ENCODE measurements at regions not wholly inside any gene's neighbourhood (a gene's known extent, or its start where the extent isn't known, plus 50 kb on each side); places are given as distances from the start of the nearest gene placed in this dataset.
"Not testable (repeated sequence)": the region's sequence is repeated elsewhere in the genome, so short reads cannot be mapped to it uniquely, and the experiment has no call there.

GRCh38 chrX:65971151-65971550, 68.7 kb downstream of the VSIG4 start:
- peaks cover 0 to 8% of the 10 kb centered on the region in 2 donors for H3K27me3 ChIP-seq
- H3K27ac ChIP-seq = no peak overlapping the region
- no peaks in the 10 kb centered on the region for H3K4me1 ChIP-seq
- 53 to 100% methylated on average over 1 to 16 of the region's 16 CpGs for WGBS, 2 donors
- H3K4me3 ChIP-seq = no peak overlapping the region
- DNase-seq (ENCODE audit: low spot score in 2 of 2) = no peak
- TF ChIP-seq EP300 (IDR thresholded peaks at IDR 0.05) = no peak
- TF ChIP-seq CTCF (IDR thresholded peaks at IDR 0.05) = no peak
- no peak for TF ChIP-seq POLR2A (IDR thresholded peaks at IDR 0.05)
- no peaks in the 10 kb centered on the region for H3K9me3 ChIP-seq
- no peaks in the 10 kb centered on the region for H3K36me3 ChIP-seq

- not testable (repeated sequence) for H3K4me1 ChIP-seq; DNase-seq (ENCODE audit: low spot score in 2 of 2); H3K27ac ChIP-seq; H3K27me3 ChIP-seq; H3K9me3 ChIP-seq; H3K36me3 ChIP-seq; H3K4me3 ChIP-seq
- WGBS, 2 donors = 84 to 90% methylated on average over 3 of the region's 3 CpGs
These were observed 72.7 kb downstream of the VSIG4 start for GRCh38 chrX:65967159-65967558.

GRCh38 chrX:65961714-65962113, 78.2 kb downstream of the VSIG4 start:
- peaks cover 0 to 6% of the 10 kb centered on the region in 2 donors for H3K27me3 ChIP-seq
- no peak overlapping the region for H3K27ac ChIP-seq
- TF ChIP-seq CTCF (IDR thresholded peaks at IDR 0.05) (no peak), EP300 (IDR thresholded peaks at IDR 0.05) (no peak), POLR2A (IDR thresholded peaks at IDR 0.05) (no peak)
- no peaks in the 10 kb centered on the region for H3K4me1 ChIP-seq
- DNase-seq (ENCODE audit: low spot score in 2 of 2) = no peak
- H3K36me3 ChIP-seq = no peaks in the 10 kb centered on the region
- 79 to 93% methylated on average over 2 of the region's 2 CpGs for WGBS, 2 donors
- H3K9me3 ChIP-seq = no peaks in the 10 kb centered on the region
- no peak overlapping the region for H3K4me3 ChIP-seq

- Histone ChIP-seq H3K27me3 (no peaks in the 10 kb centered on the region), H3K9me3 (peaks cover 0 to 9% (median 3%) of the 10 kb centered on the region in 4 donors), H3K4me1 (no peaks in the 10 kb centered on the region), H3K27ac (no peak overlapping the region), H3K36me3 (no peaks in the 10 kb centered on the region), H3K4me3 (no peak overlapping the region)
- no peak for DNase-seq (ENCODE audit: low spot score in 2 of 2)
- TF ChIP-seq EP300 (IDR thresholded peaks at IDR 0.05) = no peak
- no peak for TF ChIP-seq CTCF (IDR thresholded peaks at IDR 0.05)
- no peak for TF ChIP-seq POLR2A (IDR thresholded peaks at IDR 0.05)
- 82 to 92% methylated on average over 1 of the region's 1 CpG for WGBS, 2 donors
These were observed 91.8 kb downstream of the VSIG4 start for GRCh38 chrX:65948103-65948502.

GRCh38 chrX:65941775-65942174, 98.1 kb downstream of the VSIG4 start:
- no peak overlapping the region for H3K27ac ChIP-seq
- 46 to 75% methylated on average over 1 of the region's 1 CpG for WGBS, 2 donors

More at GRCh38 chrX:65941775-65942174, 98.1 kb downstream of the VSIG4 start:
- no peaks in the 10 kb centered on the region for H3K36me3 ChIP-seq
- no peak for DNase-seq (ENCODE audit: low spot score in 2 of 2)
- peaks cover 0 to 23% (median 4%) of the 10 kb centered on the region in 4 donors for H3K9me3 ChIP-seq
- H3K27me3 ChIP-seq = no peaks in the 10 kb centered on the region
- H3K4me3 ChIP-seq = no peak overlapping the region
- no peaks in the 10 kb centered on the region for H3K4me1 ChIP-seq
- TF ChIP-seq CTCF (IDR thresholded peaks at IDR 0.05) = no peak
- TF ChIP-seq EP300 (IDR thresholded peaks at IDR 0.05) = no peak

All from tibial nerve (tissue), 4 donors.